ENCODE measurements at regions not wholly inside any gene's neighbourhood (a gene's known extent, or its start where the extent isn't known, plus 50 kb on each side); places are given as distances from the start of the nearest gene placed in this dataset.

DNA sequence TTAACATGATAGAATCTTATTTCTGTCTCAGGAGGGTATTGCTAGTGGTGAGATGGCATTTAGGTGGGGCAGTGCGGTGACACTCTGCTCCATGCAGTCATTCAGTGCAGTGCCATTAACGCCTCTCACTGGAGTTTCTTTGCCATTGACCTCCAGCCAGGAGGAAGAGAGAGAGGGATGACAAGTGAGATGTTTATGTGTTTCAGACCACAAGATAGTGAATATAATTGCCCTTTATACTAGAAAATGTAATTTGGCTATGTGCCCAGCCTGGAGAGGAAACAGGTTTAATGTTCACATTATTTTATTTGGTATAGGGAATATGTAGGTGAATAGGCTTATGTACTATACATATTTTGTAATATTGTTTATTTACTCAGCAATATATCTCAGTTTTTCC, 84.5 kb downstream of the ZIC1 start:
- H3K27ac ChIP-seq (ENCODE audit: control insufficient read depth, insufficient read depth) = no peak overlapping the region
- no peaks in the 10 kb centered on the region for H4K20me1 ChIP-seq (ENCODE audit: control insufficient read depth, insufficient read depth)
- no peaks in the 10 kb centered on the region for H3K27me3 ChIP-seq (replicated peaks in 1 of 2; ENCODE audit: control insufficient read depth in 2 of 2, insufficient read depth in 2 of 2, low read length in 1 of 2)
- TF ChIP-seq ATF7 (IDR thresholded peaks at IDR 0.05; ENCODE audit: low read depth) = no peak
- no peak for TF ChIP-seq ZNF24 (IDR thresholded peaks at IDR 0.05)
- no peak for TF ChIP-seq TAF1 (IDR thresholded peaks at IDR 0.05; ENCODE audit: borderline replicate concordance, low read depth, low read length)
- TF ChIP-seq, protein P1, sequence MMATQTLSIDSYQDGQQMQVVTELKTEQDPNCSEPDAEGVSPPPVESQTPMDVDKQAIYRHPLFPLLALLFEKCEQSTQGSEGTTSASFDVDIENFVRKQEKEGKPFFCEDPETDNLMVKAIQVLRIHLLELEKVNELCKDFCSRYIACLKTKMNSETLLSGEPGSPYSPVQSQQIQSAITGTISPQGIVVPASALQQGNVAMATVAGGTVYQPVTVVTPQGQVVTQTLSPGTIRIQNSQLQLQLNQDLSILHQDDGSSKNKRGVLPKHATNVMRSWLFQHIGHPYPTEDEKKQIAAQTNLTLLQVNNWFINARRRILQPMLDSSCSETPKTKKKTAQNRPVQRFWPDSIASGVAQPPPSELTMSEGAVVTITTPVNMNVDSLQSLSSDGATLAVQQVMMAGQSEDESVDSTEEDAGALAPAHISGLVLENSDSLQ (IDR thresholded peaks at IDR 0.05) = no peak
- TF ChIP-seq, protein P2, sequence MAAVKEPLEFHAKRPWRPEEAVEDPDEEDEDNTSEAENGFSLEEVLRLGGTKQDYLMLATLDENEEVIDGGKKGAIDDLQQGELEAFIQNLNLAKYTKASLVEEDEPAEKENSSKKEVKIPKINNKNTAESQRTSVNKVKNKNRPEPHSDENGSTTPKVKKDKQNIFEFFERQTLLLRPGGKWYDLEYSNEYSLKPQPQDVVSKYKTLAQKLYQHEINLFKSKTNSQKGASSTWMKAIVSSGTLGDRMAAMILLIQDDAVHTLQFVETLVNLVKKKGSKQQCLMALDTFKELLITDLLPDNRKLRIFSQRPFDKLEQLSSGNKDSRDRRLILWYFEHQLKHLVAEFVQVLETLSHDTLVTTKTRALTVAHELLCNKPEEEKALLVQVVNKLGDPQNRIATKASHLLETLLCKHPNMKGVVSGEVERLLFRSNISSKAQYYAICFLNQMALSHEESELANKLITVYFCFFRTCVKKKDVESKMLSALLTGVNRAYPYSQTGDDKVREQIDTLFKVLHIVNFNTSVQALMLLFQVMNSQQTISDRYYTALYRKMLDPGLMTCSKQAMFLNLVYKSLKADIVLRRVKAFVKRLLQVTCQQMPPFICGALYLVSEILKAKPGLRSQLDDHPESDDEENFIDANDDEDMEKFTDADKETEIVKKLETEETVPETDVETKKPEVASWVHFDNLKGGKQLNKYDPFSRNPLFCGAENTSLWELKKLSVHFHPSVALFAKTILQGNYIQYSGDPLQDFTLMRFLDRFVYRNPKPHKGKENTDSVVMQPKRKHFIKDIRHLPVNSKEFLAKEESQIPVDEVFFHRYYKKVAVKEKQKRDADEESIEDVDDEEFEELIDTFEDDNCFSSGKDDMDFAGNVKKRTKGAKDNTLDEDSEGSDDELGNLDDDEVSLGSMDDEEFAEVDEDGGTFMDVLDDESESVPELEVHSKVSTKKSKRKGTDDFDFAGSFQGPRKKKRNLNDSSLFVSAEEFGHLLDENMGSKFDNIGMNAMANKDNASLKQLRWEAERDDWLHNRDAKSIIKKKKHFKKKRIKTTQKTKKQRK (IDR thresholded peaks at IDR 0.05; ENCODE audit: low read depth, low read length) = no peak
- TF ChIP-seq ZNF217 (IDR thresholded peaks at IDR 0.05) = no peak
- no peak for TF ChIP-seq NBN (IDR thresholded peaks at IDR 0.05)
- TF ChIP-seq POU2F2 (IDR thresholded peaks at IDR 0.05; ENCODE audit: borderline replicate concordance, low read depth, low read length) = no peak
- TF ChIP-seq IRF4 (IDR thresholded peaks at IDR 0.05; ENCODE audit: low read depth, low read length) = no peak
- no peak for TF ChIP-seq DPF2 (IDR thresholded peaks at IDR 0.05)
- no peak for TF ChIP-seq LARP7 (IDR thresholded peaks at IDR 0.05)
- TF ChIP-seq, protein P3, sequence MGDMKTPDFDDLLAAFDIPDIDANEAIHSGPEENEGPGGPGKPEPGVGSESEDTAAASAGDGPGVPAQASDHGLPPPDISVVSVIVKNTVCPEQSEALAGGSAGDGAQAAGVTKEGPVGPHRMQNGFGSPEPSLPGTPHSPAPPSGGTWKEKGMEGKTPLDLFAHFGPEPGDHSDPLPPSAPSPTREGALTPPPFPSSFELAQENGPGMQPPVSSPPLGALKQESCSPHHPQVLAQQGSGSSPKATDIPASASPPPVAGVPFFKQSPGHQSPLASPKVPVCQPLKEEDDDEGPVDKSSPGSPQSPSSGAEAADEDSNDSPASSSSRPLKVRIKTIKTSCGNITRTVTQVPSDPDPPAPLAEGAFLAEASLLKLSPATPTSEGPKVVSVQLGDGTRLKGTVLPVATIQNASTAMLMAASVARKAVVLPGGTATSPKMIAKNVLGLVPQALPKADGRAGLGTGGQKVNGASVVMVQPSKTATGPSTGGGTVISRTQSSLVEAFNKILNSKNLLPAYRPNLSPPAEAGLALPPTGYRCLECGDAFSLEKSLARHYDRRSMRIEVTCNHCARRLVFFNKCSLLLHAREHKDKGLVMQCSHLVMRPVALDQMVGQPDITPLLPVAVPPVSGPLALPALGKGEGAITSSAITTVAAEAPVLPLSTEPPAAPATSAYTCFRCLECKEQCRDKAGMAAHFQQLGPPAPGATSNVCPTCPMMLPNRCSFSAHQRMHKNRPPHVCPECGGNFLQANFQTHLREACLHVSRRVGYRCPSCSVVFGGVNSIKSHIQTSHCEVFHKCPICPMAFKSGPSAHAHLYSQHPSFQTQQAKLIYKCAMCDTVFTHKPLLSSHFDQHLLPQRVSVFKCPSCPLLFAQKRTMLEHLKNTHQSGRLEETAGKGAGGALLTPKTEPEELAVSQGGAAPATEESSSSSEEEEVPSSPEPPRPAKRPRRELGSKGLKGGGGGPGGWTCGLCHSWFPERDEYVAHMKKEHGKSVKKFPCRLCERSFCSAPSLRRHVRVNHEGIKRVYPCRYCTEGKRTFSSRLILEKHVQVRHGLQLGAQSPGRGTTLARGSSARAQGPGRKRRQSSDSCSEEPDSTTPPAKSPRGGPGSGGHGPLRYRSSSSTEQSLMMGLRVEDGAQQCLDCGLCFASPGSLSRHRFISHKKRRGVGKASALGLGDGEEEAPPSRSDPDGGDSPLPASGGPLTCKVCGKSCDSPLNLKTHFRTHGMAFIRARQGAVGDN (IDR thresholded peaks at IDR 0.05) = no peak
- no peak for TF ChIP-seq NRF1 (conservative IDR thresholded peaks at IDR 0.05; ENCODE audit: low read depth, low read length)
- no peak for TF ChIP-seq STAT1 (conservative IDR thresholded peaks at IDR 0.05)
- TF ChIP-seq ESRRA (IDR thresholded peaks at IDR 0.05; ENCODE audit: low read length) = no peak
- no peak overlapping the region for H3K4me2 ChIP-seq (ENCODE audit: control insufficient read depth, insufficient read depth)
- ChIA-PET SMC1A (ENCODE audit: uncharacterized antibody, unreplicated experiment) (no interaction called here), POLR2A (no interaction called here), RAD21 (ENCODE audit: unreplicated experiment) (no interaction called here), CTCF (no interaction called here)
- in situ Hi-C loops (cut with MboI) (no loop called here), intact Hi-C loops (cut with micrococcal nuclease; ENCODE audit: unreplicated experiment) (no loop called here)
- DNase-seq (ENCODE audit: low read depth, low spot score) = no peak
- no peak overlapping the region for H3K9ac ChIP-seq (ENCODE audit: control insufficient read depth, insufficient read depth, low read length)
- no TSS peak for BruUV-seq (replicated peaks)
- no peaks in the 10 kb centered on the region for H3K4me1 ChIP-seq (ENCODE audit: control insufficient read depth, insufficient read depth, low read length)
- no peak overlapping the region for H2AFZ ChIP-seq (ENCODE audit: control insufficient read depth, low read depth, low read length)
- H3K4me3 ChIP-seq = no peak overlapping the region
- no peaks in the 10 kb centered on the region for H3K36me3 ChIP-seq (ENCODE audit: control insufficient read depth in 2 of 2, insufficient read depth in 2 of 2, low read length in 1 of 2)
- ATAC-seq = no peak
- H3K79me2 ChIP-seq (ENCODE audit: control insufficient read depth, insufficient read depth, low read length) = no peaks in the 10 kb centered on the region
- no peaks in the 10 kb centered on the region for H3K9me3 ChIP-seq (replicated peaks; ENCODE audit: control insufficient read depth, insufficient read depth, low read length)
- no peak for FAIRE-seq
- 78% methylated on average over 2 of the region's 2 CpGs for WGBS (ENCODE audit: insufficient coverage, insufficient replicate concordance, low lambda C conversion rate, missing lambda C conversion rate)
